ENCODE measurements at regions not wholly inside any gene's neighbourhood (a gene's known extent, or its start where the extent isn't known, plus 50 kb on each side); places are given as distances from the start of the nearest gene placed in this dataset.
"Not testable (repeated sequence)": the region's sequence is repeated elsewhere in the genome, so short reads cannot be mapped to it uniquely, and the experiment has no call there.

DNA sequence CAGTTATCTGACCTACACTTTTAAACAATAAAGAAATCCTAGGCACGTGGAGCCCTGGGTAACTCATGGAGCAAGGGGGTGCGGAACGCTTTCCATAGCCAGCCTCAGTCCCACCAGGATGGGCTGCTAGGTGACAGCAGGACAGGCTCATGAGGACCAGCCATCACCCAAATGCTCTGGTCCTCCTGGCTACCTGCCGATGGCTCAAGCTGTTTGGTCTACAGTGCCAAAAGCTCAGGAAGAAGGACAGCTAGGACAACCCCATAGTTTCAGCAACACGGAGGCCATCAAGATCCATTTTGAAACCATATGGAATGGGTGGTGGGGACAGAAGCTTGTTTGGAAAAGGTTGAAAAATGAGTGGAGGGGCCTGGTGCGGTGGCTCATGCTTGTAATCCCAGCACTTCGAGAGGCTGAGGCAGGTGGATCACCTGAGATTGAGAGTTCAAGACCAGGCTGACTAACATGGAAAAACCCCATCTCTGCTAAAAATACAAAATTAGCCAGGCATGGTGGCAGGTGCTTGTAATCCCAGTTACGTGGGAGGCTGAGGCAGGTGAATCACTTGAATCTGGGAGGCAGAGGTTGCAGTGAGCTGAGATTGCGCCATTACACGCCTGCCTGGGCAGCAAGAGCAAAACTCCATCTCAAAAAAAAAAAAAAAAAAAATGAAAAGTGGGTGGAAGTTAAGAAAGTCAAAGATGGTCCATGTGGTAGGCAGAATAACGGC, 93.7 kb upstream of the ALDH3B2 start:
- DNase-seq, result not testable (repeated sequence)

DNA sequence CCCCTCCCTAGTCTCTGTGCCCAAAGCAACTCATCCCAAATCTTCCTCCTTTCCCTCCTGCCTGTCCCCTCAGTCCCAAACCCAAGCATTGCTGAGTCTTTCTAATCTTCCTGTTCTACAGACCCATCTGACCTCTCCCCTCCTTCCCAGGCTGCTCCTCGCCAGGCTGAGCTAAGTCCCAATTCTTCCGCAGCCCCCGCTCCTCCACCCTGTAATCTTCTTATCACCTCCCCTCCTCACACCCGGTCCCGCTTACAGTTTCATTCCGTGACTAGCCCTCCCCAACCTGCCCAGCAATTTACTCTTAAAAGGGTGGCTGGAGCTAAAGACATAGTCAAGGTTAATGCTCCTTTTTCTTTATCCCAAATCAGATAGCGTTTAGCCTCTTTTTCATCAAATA, 86.8 kb upstream of the ALDH3B2 start:
- DNase-seq, result not testable (repeated sequence)

DNA sequence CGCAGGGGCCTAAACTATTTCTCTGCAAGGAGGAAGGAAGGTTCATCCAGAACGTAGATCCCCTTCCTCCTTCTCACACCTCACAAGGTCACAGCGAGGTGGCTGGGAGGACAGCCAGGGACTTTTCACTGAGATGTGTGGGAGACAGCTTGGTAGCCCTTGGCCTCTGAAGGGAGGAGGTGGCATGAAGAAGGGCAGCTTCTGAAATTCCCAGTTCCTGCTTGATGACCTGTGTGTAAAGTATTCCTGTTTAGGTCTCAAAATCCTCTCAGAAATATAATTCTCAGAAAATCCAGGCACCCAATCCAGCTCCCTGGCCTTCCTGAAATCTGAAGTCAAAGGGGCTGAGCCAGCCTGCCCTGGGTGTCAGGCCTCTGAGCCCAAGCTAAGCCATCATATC, 84.9 kb upstream of the ALDH3B2 start:
- not testable (repeated sequence) for DNase-seq

DNA sequence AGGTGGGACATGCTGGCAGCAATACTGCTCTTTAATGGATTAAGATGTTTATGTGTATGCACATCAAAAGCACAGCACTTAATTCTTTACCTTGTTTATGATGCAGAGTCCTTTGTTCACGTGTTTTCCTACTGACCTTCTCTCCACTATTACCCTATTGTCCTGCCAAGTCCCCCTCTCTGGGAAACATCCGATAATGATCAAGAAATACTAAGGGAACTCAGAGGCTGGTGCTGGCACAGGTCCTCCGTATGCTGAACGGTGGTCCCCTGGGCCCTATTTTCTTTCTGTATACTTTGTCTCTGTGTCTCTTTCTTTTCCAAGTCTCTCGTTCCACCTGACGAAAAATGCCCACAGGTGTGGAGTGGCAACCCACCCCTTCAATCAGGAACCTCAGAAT, 84.0 kb upstream of the ALDH3B2 start:
- not testable (repeated sequence) for DNase-seq

DNA sequence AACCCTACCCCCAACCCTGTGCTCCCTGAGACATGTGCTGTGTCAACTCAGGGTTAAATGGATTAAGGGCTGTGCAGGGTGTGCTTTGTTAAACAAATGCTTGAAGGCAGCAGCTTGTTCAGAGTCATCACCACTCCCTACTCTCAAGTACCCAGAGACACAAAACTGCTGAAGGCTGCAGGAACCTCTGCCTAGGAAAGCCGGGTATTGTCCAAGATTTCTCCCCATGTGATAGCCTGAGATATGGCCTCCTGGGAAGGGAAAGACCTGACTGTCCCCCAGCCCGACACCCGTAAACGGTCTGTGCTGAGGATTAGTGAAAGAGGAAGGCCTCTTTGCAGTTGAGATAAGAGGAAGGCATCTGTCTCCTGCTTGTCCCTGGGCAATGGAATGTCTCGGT, 83.6 kb upstream of the ALDH3B2 start:
- not testable (repeated sequence) for DNase-seq

DNA sequence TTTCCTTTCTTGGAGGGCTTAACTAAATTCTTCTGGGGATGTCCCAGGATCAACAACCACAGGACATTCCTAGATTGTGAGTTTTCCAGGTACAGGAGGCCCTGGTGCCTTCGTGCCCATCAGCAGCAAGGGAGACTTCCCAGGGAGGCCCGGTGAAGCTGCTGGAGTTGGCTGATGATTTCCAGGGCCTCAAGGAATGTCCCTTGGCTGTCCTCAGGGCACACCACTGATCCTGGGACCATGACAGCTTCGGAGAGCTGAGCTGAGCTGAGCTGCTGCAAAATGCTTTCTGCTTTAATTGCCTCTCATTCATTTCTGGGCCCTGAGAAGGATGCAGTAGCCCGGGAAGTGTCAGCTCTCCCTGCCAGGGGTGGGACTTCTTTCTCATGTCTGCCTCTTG, 79.4 kb upstream of the ALDH3B2 start:
- not testable (repeated sequence) for DNase-seq

DNA sequence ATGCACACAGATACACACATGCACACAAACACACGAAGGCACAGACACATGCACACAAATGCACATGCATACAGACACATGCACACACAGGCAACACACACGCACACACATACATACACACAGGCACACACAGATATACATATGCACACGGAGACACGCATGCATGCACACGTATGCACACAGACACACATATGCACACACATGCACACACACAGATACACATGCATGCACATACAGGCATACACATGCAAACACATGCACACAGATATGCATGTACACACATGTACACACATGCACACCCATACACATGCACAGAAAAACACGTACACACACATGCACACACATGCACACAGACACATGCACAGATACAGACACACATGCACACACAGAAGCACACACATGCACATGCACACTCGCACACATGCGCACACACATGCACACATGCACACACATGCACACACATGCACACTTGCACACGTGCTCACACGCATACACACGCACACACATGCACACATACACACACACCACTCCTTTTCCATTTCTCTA, 70.8 kb upstream of the ALDH3B2 start:
- DNase-seq, result no peak

DNA sequence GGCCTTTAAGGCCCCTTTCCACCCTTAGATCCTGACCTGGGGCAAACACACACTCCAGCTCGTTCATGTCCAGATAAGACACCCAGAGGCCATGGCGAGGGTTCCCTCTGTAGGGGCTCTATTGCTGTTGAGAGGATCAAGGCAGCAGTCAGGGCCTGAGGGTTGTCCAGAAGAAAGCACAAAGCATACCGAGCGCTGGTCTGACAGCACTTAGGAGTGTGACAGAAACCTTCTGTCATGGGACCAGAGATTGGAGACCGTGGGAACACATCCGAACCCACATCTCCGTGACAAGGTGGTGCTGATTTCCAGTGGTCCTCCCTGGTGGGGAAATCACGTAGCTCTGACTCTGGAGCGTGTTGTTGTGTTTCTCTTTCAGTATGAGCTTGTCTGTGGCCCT, 69.8 kb upstream of the ALDH3B2 start:
- not testable (repeated sequence) for DNase-seq

DNA sequence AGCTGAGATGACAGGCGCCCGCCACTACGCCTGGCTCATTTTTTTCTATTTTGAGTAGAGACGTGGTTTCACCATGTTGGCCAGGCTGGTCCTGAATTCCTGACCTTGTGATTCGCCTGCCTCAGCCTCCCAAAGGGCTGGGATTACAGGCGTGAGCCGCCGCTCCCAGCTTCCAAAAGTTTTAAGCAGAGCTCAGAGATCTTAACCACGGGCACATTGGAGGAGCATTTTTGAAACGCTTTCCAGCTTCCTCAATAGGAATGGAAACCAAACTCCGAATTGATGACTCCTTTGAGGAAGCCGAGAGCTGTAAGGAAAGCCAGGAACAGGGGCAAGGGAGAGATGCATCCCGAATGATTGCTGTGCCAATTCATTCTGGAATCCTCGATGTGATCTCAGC, 63.8 kb upstream of the ALDH3B2 start:
- DNase-seq, result not testable (repeated sequence)

DNA sequence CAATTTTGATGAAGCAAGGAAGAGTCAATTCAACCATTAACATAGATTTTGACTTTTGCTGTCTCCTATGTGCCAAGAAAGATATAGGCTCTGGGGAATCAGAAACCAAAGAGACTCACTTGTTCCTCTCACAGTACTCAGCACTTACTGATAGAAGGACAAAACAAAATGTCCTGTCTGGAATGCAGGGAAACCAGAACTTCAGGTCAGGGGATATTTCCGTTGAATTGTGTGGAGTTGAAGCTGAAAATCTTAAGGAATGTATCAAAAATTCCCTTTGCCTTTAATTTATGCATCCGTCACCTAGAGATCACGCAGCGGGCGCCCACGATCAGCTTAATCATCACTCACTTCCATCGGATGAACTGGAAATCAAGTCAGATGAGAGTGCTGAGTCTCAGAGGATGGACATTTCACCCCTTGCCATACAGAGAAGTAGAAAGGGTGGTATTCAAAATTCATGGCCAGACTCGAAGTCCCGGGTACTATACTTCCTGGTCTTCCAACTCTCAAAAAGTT, 63.2 kb upstream of the ALDH3B2 start:
- not testable (repeated sequence) for DNase-seq

DNA sequence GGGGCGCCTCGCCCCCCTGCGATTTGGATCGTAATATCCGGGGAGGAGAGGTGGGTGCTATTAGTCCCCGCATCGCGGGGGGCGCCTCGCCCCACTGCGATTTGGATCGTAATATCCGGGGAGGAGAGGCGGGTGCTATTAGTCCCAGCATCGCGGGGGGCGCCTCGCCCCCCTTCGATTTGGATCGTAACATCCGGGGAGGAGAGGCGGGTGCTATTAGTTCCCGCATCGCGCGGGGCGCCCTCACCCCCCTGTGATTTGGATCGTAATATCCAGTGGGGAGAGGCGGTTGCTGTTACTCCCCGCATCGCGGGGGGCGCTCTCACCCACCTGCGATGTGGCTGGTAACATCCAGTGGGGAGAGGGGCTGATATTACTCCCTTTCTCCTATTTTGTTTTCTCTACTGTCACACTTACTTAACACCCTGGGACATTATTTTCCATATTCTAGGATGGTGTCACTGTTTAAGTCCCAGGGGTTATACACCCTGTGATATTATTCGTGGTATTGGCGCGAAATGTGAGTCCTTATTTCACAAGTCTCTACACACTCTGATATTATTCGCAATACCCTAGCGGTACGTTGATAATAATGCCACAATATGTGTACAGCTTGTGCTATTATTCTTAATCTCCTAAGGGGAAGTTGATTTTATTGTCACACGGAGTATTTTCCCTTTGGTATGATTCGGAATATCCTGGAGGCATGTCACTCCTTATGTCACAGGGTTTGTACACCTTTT, 57.8 kb upstream of the ALDH3B2 start:
- peak; percentile 4 for DNase-seq

DNA sequence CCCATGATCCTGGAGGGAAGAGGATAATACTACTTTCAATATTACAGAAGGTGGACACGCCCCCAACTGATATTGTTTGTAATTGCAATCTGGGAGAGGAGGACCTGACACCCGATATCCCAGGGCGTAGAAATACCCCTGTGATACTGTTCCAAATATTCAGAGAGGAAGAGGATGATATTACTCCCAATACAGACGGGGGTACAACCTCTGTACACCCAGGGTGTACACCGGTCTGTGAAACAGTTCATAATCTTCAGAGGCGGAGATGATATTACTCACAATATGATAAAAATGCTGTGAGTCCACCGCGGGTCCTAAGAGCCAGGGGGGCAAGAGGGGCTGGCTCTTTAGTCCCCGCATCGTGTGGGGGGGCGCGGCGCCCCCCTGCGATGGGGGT, 57.2 kb upstream of the ALDH3B2 start:
- DNase-seq, result no peak

DNA sequence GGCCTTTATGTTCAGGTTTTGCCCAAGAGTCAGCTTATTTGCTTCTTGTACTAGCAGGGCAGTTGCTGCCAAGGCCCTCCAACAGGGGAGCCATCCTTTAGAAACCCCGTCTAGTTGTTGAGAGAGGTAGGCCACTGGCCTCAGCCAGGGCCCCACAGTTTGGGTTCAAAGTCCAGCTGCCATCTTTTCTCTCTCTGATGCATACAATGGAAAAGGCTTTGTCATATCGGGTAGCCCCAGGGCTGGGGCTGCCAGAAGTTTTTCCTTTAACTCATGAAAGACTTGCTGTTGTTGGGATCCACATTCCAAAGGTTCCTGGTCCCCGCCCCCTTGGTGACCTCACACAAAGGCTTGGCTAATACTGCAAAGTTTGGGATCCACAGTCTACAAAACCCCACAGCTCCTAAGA, 53.7 kb upstream of the ALDH3B2 start:
- not testable (repeated sequence) for DNase-seq

DNA sequence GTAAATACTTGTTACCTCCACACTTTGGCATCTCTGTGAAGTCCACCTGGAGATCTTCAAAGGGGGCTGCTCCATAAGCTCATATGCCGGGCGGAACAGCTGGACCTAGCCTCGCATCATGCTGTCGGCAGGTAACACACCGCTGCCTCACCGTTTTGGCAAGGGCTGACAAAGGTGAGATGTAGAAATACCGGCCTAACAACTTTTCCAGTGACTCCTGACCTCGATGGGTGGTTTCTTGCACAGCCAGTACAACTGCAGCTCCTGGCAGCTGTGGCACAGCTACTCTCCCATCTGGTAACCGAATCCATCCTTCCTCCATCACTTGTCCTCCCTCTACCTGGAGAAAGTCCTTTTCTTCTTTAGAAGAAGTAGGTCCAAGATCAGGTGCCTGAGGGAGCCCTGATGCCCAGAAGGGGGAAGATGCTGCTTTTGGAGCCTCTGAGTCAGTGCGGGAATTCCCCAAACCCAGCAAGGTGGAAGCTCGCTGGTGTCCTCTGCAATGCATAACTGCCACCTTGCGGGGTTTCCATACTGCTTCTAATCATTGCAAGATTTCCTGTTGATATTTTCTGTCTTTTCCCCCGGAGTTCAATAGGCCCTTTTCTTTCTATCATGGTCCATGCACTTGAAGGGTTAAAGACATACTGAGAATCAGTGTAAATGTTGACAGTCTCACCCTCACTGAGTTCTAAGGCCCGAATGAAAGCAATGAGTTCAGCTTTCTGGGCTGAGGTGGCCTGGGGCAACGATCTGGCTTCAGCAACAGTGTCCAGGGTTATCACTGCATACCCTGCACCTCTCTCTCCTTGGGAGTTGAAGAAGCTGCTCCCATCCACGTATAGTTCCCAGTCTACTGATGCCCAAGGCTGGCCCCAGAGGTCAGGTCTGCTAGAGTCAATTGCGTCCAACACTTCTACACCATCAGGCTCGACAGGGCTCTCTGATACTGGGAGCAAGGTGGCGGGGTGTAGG, 52.9 kb upstream of the ALDH3B2 start:
- DNase-seq, result peak; percentile 10

Data from CD4-positive, alpha-beta T cell treated with Interleukin-4 for 4 hours (primary cell).